HepG2 (cell line): ENCODE measurements at regions not wholly inside any gene's neighbourhood (a gene's known extent, or its start where the extent isn't known, plus 50 kb on each side); places are given as distances from the start of the nearest gene placed in this dataset.

Experiments used
- ATAC-seq: fragments of 200-7000 bp; cut with Tn5 transposase; 3 replicates; pipeline ENCODE4 v1.9.1; 2020; ENCODE audit warnings: mild to moderate bottlenecking, moderate library complexity
- BruUV-seq: library from RNA; stranded (reverse); fragments of 400-500 nt; replicated peaks from 2 replicates; lab custom pipeline; 2021; lab: Mats Ljungman, UMichigan
- CTCF ChIA-PET: fragments of 300-600 bp; formaldehyde crosslinking; extraction: SDS; loops from one replicate; lab custom pipeline; 2021; ENCODE audit warnings: low total read pairs, inconsistent platforms, low intra/inter-chr PET ratio; lab: Yijun Ruan, JAX
- POLR2A ChIA-PET: fragments of 350-600 bp; sonication (Branson Sonifier 250); formaldehyde crosslinking; loops from one replicate; lab custom pipeline; 2020; ENCODE audit warnings: antibody characterized with exemption, inconsistent platforms; lab: Yijun Ruan, JAX
- DNase-seq: peaks from one replicate; pipeline ENCODE4 v3.0.0-alpha.2; 2015; ENCODE audit warnings: low spot score
- FAIRE-seq: peaks from 3 replicates; lab custom pipeline; 2011; peaks lifted over from hg19 to GRCh38; lab: Jason Lieb, UNC
- H2AFZ ChIP-seq: one replicate; pipeline ENCODE4 v1.6.1; 2011; ENCODE audit warnings: low read length, inconsistent platforms
- H3K27ac ChIP-seq: fragments of 300-600 bp; 3 replicates; pipeline ENCODE4 v1.8.0; 2011; ENCODE audit warnings: mixed run types, mild to moderate bottlenecking, mixed read lengths, low read length, inconsistent platforms; ENCODE audit not compliant: insufficient read depth; ENCODE audit errors: extremely low read length
- H3K27me3 ChIP-seq, 2 experiments: fragments of 200-600 bp in 1 of 2; 2 replicates in 1 of 2; 3 replicates in 1 of 2; pipeline versions ENCODE4 v1.6.0 to v1.8.0; 2011; ENCODE audit warnings: low read length in 2 of 2, mild to moderate bottlenecking in 2 of 2, moderate library complexity in 2 of 2, inconsistent platforms in 1 of 2; ENCODE audit not compliant: insufficient read depth in 2 of 2, control insufficient read depth in 1 of 2
- H3K36me3 ChIP-seq, 2 experiments: fragments of 200-600 bp in 1 of 2; replicated peaks in 1 of 2; 2 replicates in 1 of 2; 3 replicates in 1 of 2; pipeline versions ENCODE4 v1.5.1 to v1.8.0; 2011; ENCODE audit warnings: low read length in 2 of 2, inconsistent platforms in 1 of 2; ENCODE audit not compliant: insufficient read depth in 2 of 2, control insufficient read depth in 1 of 2
- H3K4me1 ChIP-seq: 2 replicates; pipeline ENCODE4 v1.5.1; 2012; ENCODE audit warnings: low read length, inconsistent platforms; ENCODE audit not compliant: insufficient read depth
- H3K4me2 ChIP-seq: 2 replicates; pipeline ENCODE4 v1.6.0; 2011; ENCODE audit warnings: low read depth, low read length, inconsistent platforms
- H3K4me3 ChIP-seq, 3 experiments: fragments of 200-600 bp in 1 of 3; sonication (generic), shearing (Covaris generic) in 1 of 3; replicated peaks in 1 of 3; 2 replicates each; pipeline ENCODE4 v1.5.1; 2011 to 2016; ENCODE audit warnings: low read length in 3 of 3, inconsistent platforms in 2 of 3, low read depth in 2 of 3, mild to moderate bottlenecking in 2 of 3, control low read depth in 1 of 3, mixed read lengths in 1 of 3; ENCODE audit not compliant: insufficient read depth in 1 of 3
- H3K79me2 ChIP-seq: one replicate; pipeline ENCODE4 v1.6.1; 2011; ENCODE audit warnings: low read length, inconsistent platforms; ENCODE audit not compliant: insufficient read depth
- H3K9ac ChIP-seq: 2 replicates; pipeline ENCODE4 v1.6.0; 2011; ENCODE audit warnings: mild to moderate bottlenecking, low read depth, low read length, inconsistent platforms; ENCODE audit not compliant: insufficient read depth
- H3K9me3 ChIP-seq: 2 replicates; pipeline ENCODE4 v1.5.1; 2012; ENCODE audit warnings: mild to moderate bottlenecking, low read length
- H4K20me1 ChIP-seq: 2 replicates; pipeline ENCODE4 v1.6.0; 2011; ENCODE audit warnings: inconsistent platforms, mild to moderate bottlenecking, low read length, moderate library complexity; ENCODE audit not compliant: insufficient read depth
- AGO2 ChIP-seq: fragments of 200-400 bp; formaldehyde crosslinking; optimal IDR thresholded peaks from 2 replicates; pipeline ENCODE3; 2017; ENCODE audit warnings: mild to moderate bottlenecking, low read depth, low read length, moderate library complexity
- ASH2L ChIP-seq: fragments of 300-600, 200-600 bp; sonication (generic); IDR thresholded peaks from 2 replicates; pipeline ENCODE4 v1.7.0; 2017; ENCODE audit warnings: low read depth, mild to moderate bottlenecking, moderate library complexity, mixed read lengths, low read length; ENCODE audit not compliant: insufficient read length
- DMAP1 ChIP-seq: IDR thresholded peaks from 2 replicates; pipeline ENCODE4 v1.6.1; 2016
- KLF11 ChIP-seq: IDR thresholded peaks from 2 replicates; pipeline ENCODE4 v1.6.1; 2016; ENCODE audit warnings: missing compliant biosample characterization
- NFE2 ChIP-seq: sonication (generic); formaldehyde crosslinking; IDR thresholded peaks from 2 replicates; pipeline ENCODE4 v1.4.0; 2020; ENCODE audit warnings: missing genetic modification reagents
- PAXIP1 ChIP-seq: sonication (generic); formaldehyde crosslinking; conservative IDR thresholded peaks from 2 replicates; pipeline ENCODE4 v1.4.0; 2020; ENCODE audit warnings: mild to moderate bottlenecking, missing genetic modification reagents, moderate library complexity
- RNF2 ChIP-seq: fragments of 450-650 bp; conservative IDR thresholded peaks from 2 replicates; pipeline ENCODE4 v1.6.1; 2016; ENCODE audit warnings: low read depth
- SOX5 ChIP-seq: IDR thresholded peaks from 2 replicates; pipeline ENCODE4 v1.6.1; 2016; ENCODE audit warnings: borderline replicate concordance
- SRY ChIP-seq: sonication (generic); formaldehyde crosslinking; IDR thresholded peaks from 2 replicates; pipeline ENCODE4 v1.8.0; 2022; ENCODE audit warnings: mild to moderate bottlenecking, missing genetic modification reagents
- USF2 ChIP-seq, 2 experiments: sonication (generic) in 1 of 2; formaldehyde crosslinking in 1 of 2; IDR thresholded peaks; 2 replicates each; pipeline versions ENCODE4 v1.5.1 to v1.6.1; 2011 to 2020; ENCODE audit warnings: borderline replicate concordance in 1 of 2, low read depth in 1 of 2, low read length in 1 of 2, mild to moderate bottlenecking in 1 of 2, missing genetic modification reagents in 1 of 2, moderate library complexity in 1 of 2
- ZBTB4 ChIP-seq: sonication (generic); formaldehyde crosslinking; IDR thresholded peaks from 2 replicates; pipeline ENCODE4 v1.4.0; 2020; ENCODE audit warnings: missing genetic modification reagents, mild to moderate bottlenecking, borderline replicate concordance
- ZFP41 ChIP-seq: sonication (generic); formaldehyde crosslinking; IDR thresholded peaks from 2 replicates; pipeline ENCODE4 v1.4.0; 2020; ENCODE audit warnings: mild to moderate bottlenecking, missing genetic modification reagents, borderline replicate concordance
- ZNF274 ChIP-seq: sonication (generic); formaldehyde crosslinking; IDR thresholded peaks from 2 replicates; pipeline ENCODE4 v1.5.1; 2020; ENCODE audit warnings: mild to moderate bottlenecking, missing genetic modification reagents
- ZNF558 ChIP-seq: sonication (generic); formaldehyde crosslinking; IDR thresholded peaks from 2 replicates; pipeline ENCODE4 v1.9.0; 2022; ENCODE audit warnings: mild to moderate bottlenecking, missing genetic modification reagents, borderline replicate concordance
- ZNF576 ChIP-seq: sonication (generic); formaldehyde crosslinking; IDR thresholded peaks from 2 replicates; pipeline ENCODE4 v1.4.0; 2020; ENCODE audit warnings: mild to moderate bottlenecking, missing genetic modification reagents
- ZNF782 ChIP-seq: sonication (generic); formaldehyde crosslinking; IDR thresholded peaks from 2 replicates; pipeline ENCODE4 v1.4.0; 2020; ENCODE audit warnings: missing genetic modification reagents, mild to moderate bottlenecking, borderline replicate concordance
- ZNF790 ChIP-seq: sonication (generic); formaldehyde crosslinking; IDR thresholded peaks from 2 replicates; pipeline ENCODE4 v1.8.0; 2022; ENCODE audit warnings: missing genetic modification reagents, mild to moderate bottlenecking, borderline replicate concordance
- WGBS: methylation state at CpG from one replicate; pipeline ENCODE4 v1.1.6; 2017; ENCODE audit warnings: low lambda C conversion rate; 5-methylcytosine and 5-hydroxymethylcytosine counted together
- in situ Hi-C: cut with HindIII; loops from 2 replicates; pipeline ENCODE4 v1.10.0; 2017; ENCODE audit warnings: low pct_unique_long_range_greater_than_20kb; ENCODE audit not compliant: extremely low pct_ligation_motif_present
- intact Hi-C: fragments of 100-400 bp; cut with micrococcal nuclease; formaldehyde crosslinking; loops from one replicate; pipeline ENCODE4 v1.10.0; 2022; ENCODE audit not compliant: unreplicated experiment

- H3K27ac ChIP-seq = no peak overlapping the region
- no peaks in the 10 kb centered on the region for H4K20me1 ChIP-seq
- no peaks in the 10 kb centered on the region for H3K36me3 ChIP-seq
- WGBS = 83% methylated on average over 1 of the region's 1 CpG
- TF ChIP-seq ZNF558 (CRISPR knock-in tag) = no peak
- TF ChIP-seq ZFP41 = no peak
- no peak for TF ChIP-seq AGO2
- no peak for TF ChIP-seq ZNF790 (CRISPR knock-in tag)
- TF ChIP-seq PAXIP1 (CRISPR knock-in tag) = no peak
- TF ChIP-seq ASH2L = no peak
- TF ChIP-seq RNF2 = no peak
- no peak for TF ChIP-seq DMAP1
- no peak for TF ChIP-seq SOX5 (CRISPR knock-in tag)
- no peak for TF ChIP-seq USF2 (IDR thresholded peaks at IDR 0.05; ENCODE audit: low read depth, low read length)
- no peak for TF ChIP-seq USF2 (CRISPR knock-in tag; IDR thresholded peaks at IDR 0.05; ENCODE audit: borderline replicate concordance)
- no peak for TF ChIP-seq SRY (CRISPR knock-in tag)
- no peak for TF ChIP-seq ZNF274 (CRISPR knock-in tag)
- no peak for TF ChIP-seq ZNF782 (CRISPR knock-in tag)
- TF ChIP-seq ZNF576 (CRISPR knock-in tag) = no peak
- TF ChIP-seq KLF11 (CRISPR knock-in tag) = no peak
- no peak for TF ChIP-seq NFE2 (CRISPR knock-in tag)
- no peak for TF ChIP-seq ZBTB4 (CRISPR knock-in tag)
- no peak for DNase-seq
- 0 out of 5 replicates have a peak, but pooled peaks cover 0 to 2% of the 10 kb centered on the region in 2 experiments for H3K27me3 ChIP-seq
- no peaks in the 10 kb centered on the region for H3K9me3 ChIP-seq
- no peaks in the 10 kb centered on the region for H3K79me2 ChIP-seq
- H3K9ac ChIP-seq = no peak overlapping the region
- in situ Hi-C loops = no loop called here
- intact Hi-C loops = no loop called here
- no peak for FAIRE-seq
- ChIA-PET POLR2A (no interaction called here), CTCF (no interaction called here)
- ATAC-seq = no peak
- H3K4me3 ChIP-seq = no peak overlapping the region
- H3K4me1 ChIP-seq = no peaks in the 10 kb centered on the region
- no TSS peak for BruUV-seq
- H2AFZ ChIP-seq = no peak overlapping the region
- H3K4me2 ChIP-seq = no peak overlapping the region
Observed at GRCh38 chr11:95375451-95375850, 144.4 kb upstream of the SESN3 start.
